Caco-2 (cell line): ENCODE measurements at regions not wholly inside any gene's neighbourhood (a gene's known extent, or its start where the extent isn't known, plus 50 kb on each side); places are given as distances from the start of the nearest gene placed in this dataset.

Source experiments
- BruUV-seq: library from RNA; stranded (reverse); fragments of 400-500 nt; replicated peaks from 2 replicates; lab custom pipeline; 2021; lab: Mats Ljungman, UMichigan
- CTCF ChIA-PET: fragments of 300-600 bp; sonication (Branson Sonifier 250); formaldehyde crosslinking; loops from one replicate; lab custom pipeline; 2022; ENCODE audit warnings: antibody characterized with exemption; lab: Charles Lee
- POLR2A ChIA-PET: fragments of 300-600 bp; sonication (Branson Sonifier 250); formaldehyde crosslinking; loops from one replicate; lab custom pipeline; 2022; ENCODE audit warnings: antibody characterized with exemption; lab: Charles Lee
- DNase-seq, 2 experiments: peaks; one replicate each; pipeline versions ENCODE4 v3.0.0 to v3.0.0-alpha.2; 2020 to 2022
- H3K27me3 ChIP-seq: replicated peaks from 2 replicates; pipeline ENCODE4 v1.6.0; 2011; ENCODE audit warnings: low read length; ENCODE audit not compliant: control insufficient read depth, insufficient read depth
- H3K36me3 ChIP-seq: 2 replicates; pipeline ENCODE4 v1.5.1; 2011; ENCODE audit warnings: low read length; ENCODE audit not compliant: control insufficient read depth, insufficient read depth
- H3K4me1 ChIP-seq: fragments of 250-450 bp; sonication (Bioruptor Pico); 2 replicates; pipeline ENCODE4 v1.5.1; 2020; ENCODE audit warnings: mild to moderate bottlenecking
- H3K4me3 ChIP-seq: 2 replicates; pipeline ENCODE4 v1.5.1; 2011; ENCODE audit warnings: low read depth, mild to moderate bottlenecking, control low read depth, low read length
- H3K9me3 ChIP-seq: fragments of 250-450 bp; sonication (Bioruptor Pico); 2 replicates; pipeline ENCODE4 v1.5.1; 2020; ENCODE audit warnings: mild to moderate bottlenecking, moderate library complexity
- H3K27ac Mint-ChIP-seq: one replicate; pipeline ENCODE4 v1.8.0; 2022; ENCODE audit warnings: mixed read lengths; ENCODE audit not compliant: unreplicated experiment
- H3K27me3 Mint-ChIP-seq: one replicate; pipeline ENCODE4 v1.8.0; 2022; ENCODE audit warnings: mixed read lengths; ENCODE audit not compliant: insufficient read depth, unreplicated experiment
- H3K36me3 Mint-ChIP-seq: one replicate; pipeline ENCODE4 v1.8.0; 2022; ENCODE audit warnings: mild to moderate bottlenecking, mixed read lengths; ENCODE audit not compliant: insufficient read depth, unreplicated experiment
- H3K4me1 Mint-ChIP-seq: one replicate; pipeline ENCODE4 v1.8.0; 2022; ENCODE audit warnings: low read depth, mixed read lengths; ENCODE audit not compliant: unreplicated experiment
- H3K4me3 Mint-ChIP-seq: one replicate; pipeline ENCODE4 v1.8.0; 2022; ENCODE audit warnings: mild to moderate bottlenecking, moderate library complexity, mixed read lengths; ENCODE audit not compliant: unreplicated experiment
- H3K9me3 Mint-ChIP-seq: one replicate; pipeline ENCODE4 v1.8.0; 2022; ENCODE audit warnings: mixed read lengths; ENCODE audit not compliant: unreplicated experiment
- intact Hi-C: fragments of 100-400 bp; cut with micrococcal nuclease; formaldehyde crosslinking; loops from one replicate; pipeline ENCODE4 v1.10.0; 2022; ENCODE audit not compliant: unreplicated experiment
- TF ChIP-seq, protein P1 (sequence below), 2 experiments: fragments of 200-600 bp in 1 of 2; IDR thresholded peaks; 1 replicate in 1 of 2; 2 replicates in 1 of 2; pipeline versions ENCODE4 v1.5.1 to v1.8.0; 2011 to 2022; ENCODE audit warnings: antibody characterized with exemption in 1 of 2, control low read depth in 1 of 2, inconsistent platforms in 1 of 2, low read depth in 1 of 2, low read length in 1 of 2, mild to moderate bottlenecking in 1 of 2, moderate library complexity in 1 of 2; ENCODE audit not compliant: insufficient read depth in 1 of 2, severe bottlenecking in 1 of 2, unreplicated experiment in 1 of 2

DNA sequence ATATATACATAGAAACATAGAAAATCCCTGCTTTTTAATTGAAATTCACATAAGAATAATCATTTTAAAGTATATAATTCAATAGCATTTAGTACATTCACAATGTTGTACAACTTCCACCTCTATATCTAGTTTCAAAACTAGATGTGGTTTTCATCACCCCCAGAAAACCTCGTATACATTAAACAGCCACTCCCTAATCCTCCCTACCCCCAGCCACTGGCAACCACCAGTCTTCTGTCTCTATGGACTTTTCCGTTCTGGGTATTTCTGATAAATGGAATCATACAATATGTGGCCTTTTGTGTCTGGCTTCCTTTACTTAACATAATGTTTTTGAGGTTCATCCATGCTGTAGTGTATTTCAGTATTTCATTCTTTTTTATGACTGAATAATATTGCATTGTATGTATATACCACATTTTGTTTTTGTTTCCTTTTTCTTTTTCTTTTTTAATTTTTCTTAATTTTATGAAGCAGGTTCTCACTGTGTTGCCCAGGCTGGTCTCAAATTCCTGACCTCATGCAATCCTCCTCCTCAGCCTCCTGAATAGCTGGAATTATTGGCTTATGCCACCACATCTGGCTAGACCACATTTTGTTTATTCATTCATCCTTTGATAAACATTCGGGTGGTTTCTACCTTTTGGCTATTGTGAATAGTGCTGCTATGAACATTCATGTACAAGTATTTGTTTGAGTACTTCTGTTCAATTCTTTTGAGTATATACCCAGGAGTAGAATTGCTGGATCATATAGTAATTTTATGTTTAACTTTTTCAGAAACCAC is 50.6 kb upstream of the RNF152 start:
- H3K36me3 ChIP-seq: no peaks in the 10 kb centered on the region
- DNase-seq: no peak
- H3K4me3 Mint-ChIP-seq: no peak overlapping the region
- H3K27ac Mint-ChIP-seq: no peak overlapping the region
- no peak overlapping the region for H3K4me3 ChIP-seq
- H3K27me3 Mint-ChIP-seq: no peaks in the 10 kb centered on the region
- intact Hi-C loops: no loop called here
- ChIA-PET POLR2A (no interaction called here), CTCF (no interaction called here)
- no peaks in the 10 kb centered on the region for H3K9me3 Mint-ChIP-seq
- TF ChIP-seq, protein P1, sequence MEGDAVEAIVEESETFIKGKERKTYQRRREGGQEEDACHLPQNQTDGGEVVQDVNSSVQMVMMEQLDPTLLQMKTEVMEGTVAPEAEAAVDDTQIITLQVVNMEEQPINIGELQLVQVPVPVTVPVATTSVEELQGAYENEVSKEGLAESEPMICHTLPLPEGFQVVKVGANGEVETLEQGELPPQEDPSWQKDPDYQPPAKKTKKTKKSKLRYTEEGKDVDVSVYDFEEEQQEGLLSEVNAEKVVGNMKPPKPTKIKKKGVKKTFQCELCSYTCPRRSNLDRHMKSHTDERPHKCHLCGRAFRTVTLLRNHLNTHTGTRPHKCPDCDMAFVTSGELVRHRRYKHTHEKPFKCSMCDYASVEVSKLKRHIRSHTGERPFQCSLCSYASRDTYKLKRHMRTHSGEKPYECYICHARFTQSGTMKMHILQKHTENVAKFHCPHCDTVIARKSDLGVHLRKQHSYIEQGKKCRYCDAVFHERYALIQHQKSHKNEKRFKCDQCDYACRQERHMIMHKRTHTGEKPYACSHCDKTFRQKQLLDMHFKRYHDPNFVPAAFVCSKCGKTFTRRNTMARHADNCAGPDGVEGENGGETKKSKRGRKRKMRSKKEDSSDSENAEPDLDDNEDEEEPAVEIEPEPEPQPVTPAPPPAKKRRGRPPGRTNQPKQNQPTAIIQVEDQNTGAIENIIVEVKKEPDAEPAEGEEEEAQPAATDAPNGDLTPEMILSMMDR (IDR thresholded peaks at IDR 0.05; ENCODE audit: insufficient read depth in 1 of 2, low read depth in 1 of 2, low read length in 1 of 2, severe bottlenecking in 1 of 2, unreplicated experiment in 1 of 2): no peak
- no peaks in the 10 kb centered on the region for H3K4me1 ChIP-seq
- H3K27me3 ChIP-seq: no peaks in the 10 kb centered on the region
- no peaks in the 10 kb centered on the region for H3K36me3 Mint-ChIP-seq
- no peaks in the 10 kb centered on the region for H3K9me3 ChIP-seq
- no TSS peak for BruUV-seq
- H3K4me1 Mint-ChIP-seq: no peaks in the 10 kb centered on the region
